Fibroblast of gingiva (primary cell): ENCODE measurements at regions not wholly inside any gene's neighbourhood (a gene's known extent, or its start where the extent isn't known, plus 50 kb on each side); places are given as distances from the start of the nearest gene placed in this dataset.

ENCODE experiments used
- DNase-seq: peaks from one replicate; pipeline ENCODE4 v3.0.0-alpha.2; 2011; ENCODE audit warnings: low read depth

DNA sequence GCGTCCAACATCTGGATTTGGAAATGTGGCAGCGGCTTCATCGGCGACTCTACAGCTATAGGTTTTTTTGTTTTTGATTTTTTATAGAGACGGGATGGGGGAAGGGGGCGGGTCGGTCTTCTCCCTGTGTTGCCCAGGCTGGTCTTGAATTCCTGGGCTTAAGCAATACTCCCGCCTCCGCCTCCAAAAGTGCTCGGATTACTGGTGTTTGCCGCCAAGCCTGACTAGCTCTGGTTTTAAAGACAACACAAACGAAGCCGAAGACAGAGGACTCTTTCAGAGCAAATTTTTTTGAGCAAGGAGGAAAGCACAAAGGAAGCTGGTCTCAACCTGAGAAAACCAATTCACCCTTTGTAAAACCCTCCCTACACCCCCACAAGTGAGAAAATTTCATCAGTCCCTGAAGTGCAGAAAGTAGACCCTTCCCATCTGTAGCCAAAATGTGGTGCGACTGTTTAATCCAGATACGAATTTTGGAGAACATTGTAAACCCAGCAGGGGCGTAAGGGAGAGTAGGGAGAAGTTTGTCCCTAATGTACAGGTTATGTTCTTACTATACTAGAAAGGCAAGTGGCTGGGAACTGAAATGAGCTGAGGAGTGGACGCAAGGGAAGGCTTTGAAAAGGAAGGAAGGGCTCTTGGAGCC lies 185.9 kb downstream of the TRIM27 start:
- DNase-seq = no peak

DNA sequence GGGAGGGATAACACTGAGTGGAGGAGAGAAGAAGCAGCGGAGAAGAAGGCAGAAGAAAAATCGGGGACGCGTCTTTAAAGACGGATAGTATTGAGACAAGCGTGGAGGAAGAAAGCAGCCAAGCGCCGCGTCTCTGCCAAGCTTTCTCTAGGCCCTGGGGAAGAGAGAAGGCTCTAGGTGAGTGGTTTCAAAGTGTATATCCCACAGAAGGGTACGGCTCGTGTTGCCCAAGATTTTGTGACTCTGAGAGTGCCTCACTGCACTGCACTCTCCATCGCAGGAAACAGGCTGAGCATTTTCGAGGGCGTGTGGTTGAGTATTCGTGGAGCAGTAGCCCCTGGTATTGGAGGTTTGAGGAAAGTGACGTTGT lies 185.4 kb downstream of the TRIM27 start:
- DNase-seq = no peak

DNA sequence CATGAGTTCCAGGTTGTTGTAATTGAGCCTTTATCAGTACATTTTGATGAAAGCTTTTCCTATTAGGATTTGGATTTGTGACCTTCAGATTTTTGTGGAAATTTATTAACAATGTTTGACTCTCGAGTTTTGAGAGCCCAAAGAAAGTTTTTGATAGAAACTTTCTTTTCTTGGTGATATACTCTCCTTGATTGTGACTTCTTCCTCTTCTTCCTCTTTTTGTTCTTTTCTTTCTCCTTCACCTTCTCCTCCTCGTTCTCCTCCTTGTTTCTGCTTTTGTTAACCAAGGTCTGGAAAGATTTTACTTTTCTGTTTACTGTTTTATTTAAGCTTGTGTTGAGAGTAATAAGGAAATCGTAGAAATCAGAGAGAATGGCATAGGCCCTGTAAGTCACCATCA lies 182.4 kb downstream of the TRIM27 start:
- DNase-seq = no peak

DNA sequence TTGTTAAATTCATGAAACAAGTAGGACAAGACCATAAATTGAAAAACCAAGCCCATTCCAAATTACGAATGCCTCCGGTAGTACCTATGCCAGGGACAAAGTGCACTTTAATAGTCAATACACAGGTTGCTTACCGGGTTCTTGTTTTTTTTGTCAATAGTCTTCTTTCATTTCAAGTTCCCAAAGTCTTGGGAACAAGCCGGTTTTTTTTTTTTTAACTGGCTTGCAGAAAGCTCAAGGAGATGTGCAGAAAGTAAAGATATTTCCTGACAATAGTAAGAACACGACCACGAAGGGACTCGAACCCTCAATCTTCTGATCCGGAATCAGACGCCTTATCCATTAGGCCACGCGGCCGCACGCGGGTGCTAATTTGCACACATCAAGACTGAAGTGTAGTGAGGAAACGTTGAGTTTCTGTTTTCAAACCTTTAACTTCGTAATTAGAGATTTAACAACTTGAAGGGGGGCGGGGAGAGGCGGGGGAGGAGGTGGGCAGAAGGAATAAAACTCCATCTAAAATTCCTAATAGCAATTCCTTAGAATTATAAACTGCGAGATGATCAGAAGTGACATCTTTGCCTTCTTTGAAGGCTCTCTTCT lies 181.0 kb downstream of the TRIM27 start:
- peak; percentile 64 for DNase-seq

DNA sequence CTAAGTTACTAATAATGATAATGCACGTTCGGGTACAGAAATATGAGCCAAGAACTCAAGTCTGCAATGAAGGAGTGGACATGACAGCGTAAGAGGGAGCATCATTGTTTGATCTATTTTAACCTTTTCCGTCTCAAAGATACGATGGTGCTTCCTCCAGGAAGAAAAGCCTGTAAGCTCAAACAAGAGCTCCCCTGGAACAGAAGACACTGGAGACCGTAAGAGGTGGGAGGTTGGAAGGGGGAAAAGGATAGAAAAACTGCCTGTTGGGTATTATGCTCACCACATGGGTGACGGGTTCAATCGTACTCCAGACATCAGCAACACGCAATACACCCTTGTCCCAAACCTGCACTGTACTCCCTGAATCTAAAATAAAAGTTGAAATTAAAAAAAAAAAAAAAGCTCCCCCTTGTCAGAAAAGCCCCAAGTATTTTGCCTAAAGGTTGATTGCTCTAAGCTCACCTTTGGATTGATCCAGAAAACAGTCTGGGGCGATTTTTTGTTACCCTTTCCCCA lies 180.5 kb downstream of the TRIM27 start:
- no peak for DNase-seq

DNA sequence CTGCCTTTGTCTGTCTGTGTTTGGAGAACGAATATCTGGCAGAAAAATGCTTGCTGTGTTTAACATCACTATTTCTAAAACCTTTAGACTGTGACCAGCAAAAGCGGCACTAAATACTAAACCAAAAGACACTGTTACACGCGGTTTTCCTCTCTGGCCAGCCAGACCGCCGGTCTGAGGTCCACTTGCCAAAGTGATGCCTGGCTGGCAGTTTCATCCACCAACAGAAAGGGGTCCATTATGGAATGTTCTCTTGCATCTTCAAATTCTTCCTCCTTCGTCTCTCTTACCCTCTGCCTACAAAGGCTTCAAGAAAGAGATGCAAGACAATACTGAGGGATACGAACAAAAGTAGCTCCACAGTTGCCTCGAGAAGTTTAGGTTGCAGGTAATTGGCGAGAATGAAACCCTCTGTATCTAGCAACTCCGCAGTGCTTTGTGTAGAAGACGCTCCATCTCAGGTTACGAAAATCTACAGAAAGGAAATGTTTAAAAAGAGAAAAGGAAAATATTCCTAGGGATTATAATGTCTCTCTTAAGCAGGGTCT lies 176.6 kb downstream of the TRIM27 start:
- DNase-seq = no peak

DNA sequence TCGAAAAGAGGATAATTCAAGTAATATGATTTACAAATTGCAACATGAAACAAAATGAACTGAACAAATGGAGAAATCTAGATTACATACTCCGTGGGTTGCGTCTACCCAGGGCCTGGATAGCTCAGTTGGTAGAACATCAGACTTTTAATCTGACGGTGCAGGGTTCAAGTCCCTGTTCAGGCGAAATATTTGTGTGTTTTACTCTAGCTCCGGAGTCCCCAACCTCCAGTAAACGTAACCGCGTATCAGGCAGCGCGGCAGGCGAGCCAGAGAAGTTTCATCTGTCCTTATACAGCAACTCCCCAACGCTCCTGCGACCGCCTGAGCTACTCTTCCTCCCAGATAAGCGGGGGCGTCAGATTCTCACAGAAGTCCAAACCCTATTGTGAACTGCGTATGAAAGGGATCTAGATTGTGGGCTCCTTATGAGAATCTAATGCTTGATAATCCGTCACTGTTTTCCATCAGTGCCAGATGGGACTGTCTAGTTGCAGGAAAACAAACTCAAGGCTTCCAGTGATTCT lies 176.1 kb downstream of the TRIM27 start:
- peak; percentile 83 for DNase-seq

DNA sequence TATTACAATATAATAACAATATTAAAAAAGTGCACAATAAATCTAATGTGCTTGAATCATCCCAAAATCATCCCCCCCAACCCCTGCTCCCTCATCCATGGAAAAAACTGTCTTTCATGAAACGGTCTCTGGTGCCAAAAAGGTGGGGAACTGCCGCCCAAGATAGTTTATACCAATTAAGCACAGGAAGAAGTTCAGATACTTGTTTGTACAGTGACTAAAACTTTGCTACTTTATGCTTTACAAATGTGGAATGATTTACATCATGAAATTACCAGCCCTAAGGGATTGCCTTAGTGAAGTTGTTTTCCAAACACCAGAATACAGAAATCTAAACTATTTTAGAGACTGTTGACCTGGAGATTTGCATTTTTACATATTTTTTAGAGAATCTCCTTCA lies 175.6 kb downstream of the TRIM27 start:
- no peak for DNase-seq

DNA sequence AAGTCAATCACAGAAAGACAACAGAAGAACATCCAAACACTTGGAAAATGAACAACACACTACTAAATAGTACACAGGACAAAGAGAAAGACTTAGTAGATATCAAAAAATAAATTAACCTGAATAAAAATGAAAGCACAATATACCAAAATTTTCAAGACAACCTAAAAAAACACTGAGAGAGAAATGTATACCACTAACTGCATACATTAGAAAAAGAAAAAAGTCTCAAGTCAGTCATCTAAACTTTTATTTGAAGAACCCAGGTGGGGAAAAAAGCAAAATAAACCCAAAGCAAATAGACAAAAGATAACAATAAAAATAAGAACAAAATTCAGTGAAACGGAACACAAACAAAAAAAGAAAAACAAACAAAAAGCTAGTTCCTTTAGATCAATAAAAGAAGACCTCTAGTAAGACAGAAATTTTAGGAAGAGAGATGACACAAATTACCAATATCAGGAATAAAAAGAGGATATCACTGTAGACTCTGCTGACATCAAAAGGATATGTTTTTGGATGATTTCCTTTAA lies 172.8 kb downstream of the TRIM27 start:
- DNase-seq = no peak

DNA sequence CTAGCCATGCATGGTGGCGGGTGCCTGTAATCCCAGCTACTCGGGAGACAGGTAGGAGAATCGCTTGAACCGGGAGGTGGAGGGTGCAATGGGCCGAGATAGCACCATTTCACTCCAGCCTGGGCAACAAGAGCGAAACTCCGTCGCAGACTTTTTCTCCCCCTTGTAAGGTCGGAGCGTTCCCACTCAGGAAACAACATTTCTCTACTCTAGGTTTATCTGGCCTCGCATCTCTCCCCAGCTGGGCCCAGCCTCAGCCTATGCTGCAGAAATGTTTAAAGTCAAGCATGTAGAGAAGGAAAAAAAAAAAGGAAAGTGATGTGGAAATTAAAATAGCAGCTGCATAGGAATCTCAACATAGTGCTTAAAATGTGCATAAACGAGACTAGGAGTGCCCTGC lies 172.3 kb downstream of the TRIM27 start:
- no peak for DNase-seq

DNA sequence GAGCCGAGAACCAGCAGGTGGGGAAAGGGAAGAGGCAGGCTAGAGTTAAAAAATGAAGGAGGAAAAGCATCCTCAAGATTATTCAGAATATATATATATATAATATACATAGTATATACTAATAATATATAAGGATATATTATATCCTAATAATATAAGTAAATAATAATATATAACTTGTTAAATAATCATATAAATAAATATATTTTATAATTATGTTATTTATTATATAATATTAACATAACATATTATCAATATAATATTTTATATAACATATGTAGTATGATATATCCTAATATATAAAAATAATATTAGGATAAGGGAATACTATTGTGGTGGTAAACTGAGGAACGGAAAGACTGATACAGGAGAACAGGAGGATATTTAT lies 171.8 kb downstream of the TRIM27 start:
- no peak for DNase-seq

DNA sequence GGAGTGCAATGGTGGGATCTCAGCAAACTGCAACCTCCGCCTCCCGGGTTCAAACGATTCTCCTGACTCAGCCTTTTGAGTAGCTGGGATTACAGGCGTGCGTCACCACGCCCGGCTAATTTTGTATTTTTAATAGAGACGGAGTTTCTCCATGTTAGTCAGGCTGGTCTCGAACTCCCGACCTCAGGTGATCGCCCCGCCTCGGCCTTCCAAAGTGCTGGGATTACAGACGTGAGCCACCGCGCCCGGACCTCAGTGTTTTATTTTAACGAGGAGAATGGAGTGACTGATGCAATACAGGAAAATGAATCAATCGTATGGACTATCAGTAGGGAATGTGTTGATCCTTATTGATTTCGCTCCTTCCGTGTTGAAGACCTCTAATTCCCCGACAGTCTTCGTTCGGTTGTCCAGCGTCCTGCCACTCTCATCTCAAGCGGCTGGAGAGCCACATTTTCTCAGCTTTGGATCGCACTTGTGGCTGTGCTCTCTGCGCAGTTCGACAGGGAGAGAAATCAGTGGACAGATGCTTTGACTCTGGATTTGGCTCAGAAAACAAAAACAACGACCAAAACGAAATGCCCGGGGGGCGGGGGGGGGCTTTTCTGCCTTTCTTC lies 166.2 kb downstream of the TRIM27 start:
- peak; percentile 3 for DNase-seq

DNA sequence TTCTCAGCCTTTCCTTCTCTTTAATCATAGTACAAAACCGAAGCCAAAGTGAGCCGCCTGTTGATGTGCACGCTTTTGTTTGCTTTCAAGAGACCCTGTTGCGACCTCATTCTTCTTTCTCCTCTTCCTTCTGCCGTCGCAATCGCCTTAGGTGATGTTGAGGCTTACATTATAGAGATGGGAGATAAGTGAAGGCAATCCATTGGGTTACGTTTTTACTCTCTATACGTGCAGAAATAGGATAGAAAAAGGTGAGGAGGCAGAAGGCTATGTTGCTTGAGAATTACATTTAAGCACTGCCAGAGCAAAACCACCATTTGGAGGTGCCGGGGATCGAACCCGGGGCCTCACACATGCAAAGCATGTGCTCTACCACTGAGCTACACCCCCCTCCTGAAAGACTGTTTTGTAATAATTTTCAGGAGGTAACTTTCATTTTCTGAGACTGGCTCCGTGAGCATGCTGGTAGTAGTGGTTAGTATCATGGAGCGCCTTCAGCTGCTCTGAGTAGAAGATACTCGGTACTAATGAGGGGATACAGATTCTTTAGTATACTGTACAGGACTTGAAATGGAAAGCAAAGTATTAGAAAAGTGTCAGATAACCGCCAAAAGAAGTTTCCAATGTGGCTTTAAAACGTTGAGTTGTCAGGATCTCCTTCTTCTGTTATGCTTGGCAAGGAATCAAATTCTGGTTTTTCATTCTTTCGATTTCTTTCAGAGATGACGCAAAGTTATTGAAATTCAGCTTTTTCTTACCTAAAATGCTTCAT lies 165.6 kb downstream of the TRIM27 start:
- peak; percentile 54 for DNase-seq

DNA sequence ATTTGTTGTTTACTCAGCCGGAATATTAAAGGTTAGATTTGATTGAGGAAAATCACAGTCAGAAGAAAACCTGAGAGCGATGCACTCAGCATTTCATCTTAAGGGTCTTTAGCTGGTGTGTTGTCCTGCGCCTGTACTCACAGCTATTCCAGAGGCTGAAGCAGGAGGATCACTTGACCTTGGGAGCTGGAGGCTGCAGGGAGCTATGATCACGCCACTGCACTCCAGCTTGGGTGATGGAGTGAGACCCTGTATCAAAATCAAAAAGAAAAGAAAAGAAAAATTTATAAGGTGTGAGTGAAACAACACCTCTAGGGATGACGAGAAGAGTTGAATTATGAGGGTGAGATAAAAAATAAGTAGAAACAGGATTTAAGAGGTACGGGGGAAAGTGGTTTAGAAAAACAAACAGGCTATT lies 165.0 kb downstream of the TRIM27 start:
- DNase-seq = no peak

DNA sequence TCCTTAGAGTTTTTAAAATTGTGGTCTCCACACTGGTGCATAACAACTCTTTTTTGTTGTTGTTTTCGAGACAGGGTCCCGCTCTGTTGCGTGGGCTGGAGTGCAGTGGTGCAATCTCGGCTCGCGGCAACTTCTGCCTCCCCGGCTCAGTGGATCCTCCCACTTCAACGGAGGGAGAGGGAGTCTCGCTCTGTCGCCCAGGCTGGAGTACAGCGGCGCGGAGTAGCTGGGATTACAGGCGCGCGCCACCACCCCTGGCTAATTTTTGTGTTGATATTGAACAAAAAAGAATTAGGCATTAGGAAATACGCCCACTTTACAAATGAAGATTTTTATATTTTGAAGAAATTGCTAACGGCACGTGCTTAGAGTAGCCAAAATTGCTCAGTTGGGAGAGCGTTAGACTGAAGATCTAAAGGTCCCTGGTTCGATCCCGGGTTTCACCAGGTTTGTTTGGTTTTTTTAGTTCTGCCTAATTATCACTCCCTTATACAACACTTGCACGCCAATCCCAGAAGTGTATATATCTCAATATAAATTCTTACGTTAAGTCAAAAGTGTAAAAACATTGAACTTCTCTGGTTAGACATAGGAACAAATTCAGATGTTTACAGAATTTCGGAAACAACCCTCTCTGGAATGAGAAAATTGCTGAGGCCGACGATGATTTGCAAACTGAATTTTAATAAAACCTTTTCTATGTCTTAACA lies 159.6 kb downstream of the TRIM27 start:
- DNase-seq = no peak

DNA sequence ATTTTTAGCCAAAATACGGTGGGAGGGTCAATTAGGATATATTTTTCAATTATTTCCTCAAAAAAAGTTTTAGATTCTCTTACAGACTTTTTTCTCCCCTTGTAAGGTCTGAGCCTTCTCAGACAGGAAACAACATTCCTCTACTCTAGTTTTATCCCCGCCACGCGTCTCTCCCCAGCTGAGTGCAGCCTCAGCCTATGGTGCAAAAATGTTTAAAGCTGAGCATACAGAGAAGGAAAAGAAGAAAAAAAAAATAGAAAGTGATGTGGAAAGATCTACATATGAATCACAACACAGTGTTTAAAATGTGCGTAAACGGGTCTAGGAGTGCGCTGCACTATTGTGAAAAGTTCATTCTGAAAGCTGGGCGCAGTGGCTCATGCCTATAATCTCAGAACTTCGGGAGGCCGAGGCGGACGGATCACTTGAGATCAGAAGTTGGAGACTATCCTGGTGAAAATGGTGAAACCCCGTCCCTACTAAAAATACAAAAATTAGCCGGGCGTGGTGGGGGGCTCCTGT lies 159.0 kb downstream of the TRIM27 start:
- DNase-seq = no peak

DNA sequence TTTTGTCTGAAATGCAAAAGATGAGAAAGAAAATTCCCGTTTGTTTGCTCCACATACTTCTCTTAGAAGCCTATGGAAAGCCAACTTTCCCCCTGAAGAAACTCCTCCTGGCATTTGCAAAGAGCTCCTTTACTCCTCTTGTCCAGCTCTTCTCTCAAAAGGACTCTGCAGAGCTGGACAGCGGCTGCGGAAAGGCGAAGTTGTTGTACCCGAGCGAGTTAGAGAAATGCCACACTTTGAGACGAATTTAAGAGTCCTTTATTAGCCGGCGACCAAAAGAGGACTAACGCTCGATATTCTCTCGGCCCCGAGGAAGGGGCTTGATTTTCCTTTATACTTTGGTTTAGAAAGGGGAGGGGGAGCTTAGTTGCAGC lies 157.8 kb downstream of the TRIM27 start:
- DNase-seq = no peak

DNA sequence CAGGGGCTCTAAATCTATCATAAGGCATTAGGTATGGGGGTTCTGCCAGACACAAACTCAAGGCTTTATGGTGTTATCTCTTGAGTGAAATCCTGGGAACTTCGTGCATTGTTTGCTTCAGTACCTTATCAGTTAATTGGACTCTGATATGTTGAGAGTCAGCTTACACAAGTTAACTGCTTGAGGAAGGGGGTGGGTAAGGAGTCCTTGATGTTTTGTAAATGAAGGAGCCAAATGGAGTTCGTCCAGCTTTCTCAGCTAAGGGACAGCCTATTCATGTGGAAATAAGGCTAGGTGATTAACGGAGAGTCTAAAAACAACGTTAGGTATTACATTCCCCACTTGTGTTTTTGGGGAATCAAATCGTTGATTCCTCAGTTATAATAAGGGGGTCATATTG lies 157.4 kb downstream of the TRIM27 start:
- DNase-seq = no peak

DNA sequence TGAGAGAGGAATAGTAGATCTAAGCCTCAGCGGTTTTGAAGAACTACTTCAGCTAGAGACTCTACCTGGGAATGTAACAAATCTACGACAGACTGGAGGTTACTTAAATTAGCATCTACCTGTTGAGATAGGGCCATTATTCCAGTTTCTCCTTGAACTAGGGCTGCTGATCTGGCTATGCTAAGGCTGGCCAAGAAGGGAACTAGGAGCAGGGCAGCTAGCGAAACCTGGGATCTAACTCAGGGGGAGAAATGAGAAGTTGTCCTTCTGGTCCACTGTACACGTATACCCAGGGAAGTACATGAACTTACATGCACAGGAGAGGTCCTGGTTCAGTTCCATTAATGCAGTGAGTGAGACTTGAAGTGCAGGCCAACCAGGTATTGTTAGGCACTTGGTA lies 156.7 kb downstream of the TRIM27 start:
- DNase-seq = no peak

DNA sequence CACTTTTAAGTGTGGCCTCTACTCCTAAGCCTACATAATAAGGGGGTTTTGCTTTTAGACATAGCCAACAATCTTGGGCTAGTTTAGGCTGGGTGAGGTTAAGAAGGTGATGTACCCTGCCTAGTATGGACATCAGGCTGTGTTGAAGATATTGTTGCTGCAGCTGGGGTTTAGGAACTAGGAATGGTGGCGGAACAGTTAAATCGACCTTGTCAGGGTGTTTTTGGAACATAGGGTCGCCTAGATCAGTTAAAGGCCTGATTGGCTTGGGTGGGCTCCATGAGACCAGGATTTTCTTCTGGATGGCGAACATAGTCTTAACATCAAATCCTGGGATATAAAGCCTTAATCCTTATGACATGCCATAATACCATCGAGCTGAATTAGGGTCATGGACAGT lies 156.1 kb downstream of the TRIM27 start:
- no peak for DNase-seq
